ENCODE measurements at regions not wholly inside any gene's neighbourhood (a gene's known extent, or its start where the extent isn't known, plus 50 kb on each side); places are given as distances from the start of the nearest gene placed in this dataset.

GRCh38 chr5:27475063-27475462, 436.7 kb upstream of the CDH9 start:
- no peak overlapping the region for H3K27ac ChIP-seq
- peaks cover 4% of the 10 kb centered on the region for H3K4me1 ChIP-seq (ENCODE audit: low read depth)
- no peaks in the 10 kb centered on the region for H3K9me3 ChIP-seq (ENCODE audit: low read depth)
- H3K36me3 ChIP-seq = peaks cover 14% of the 10 kb centered on the region
- H3K4me3 ChIP-seq = peak overlapping the region; percentile 36
- H3K27me3 ChIP-seq = no peaks in the 10 kb centered on the region
- TF ChIP-seq, protein P1, sequence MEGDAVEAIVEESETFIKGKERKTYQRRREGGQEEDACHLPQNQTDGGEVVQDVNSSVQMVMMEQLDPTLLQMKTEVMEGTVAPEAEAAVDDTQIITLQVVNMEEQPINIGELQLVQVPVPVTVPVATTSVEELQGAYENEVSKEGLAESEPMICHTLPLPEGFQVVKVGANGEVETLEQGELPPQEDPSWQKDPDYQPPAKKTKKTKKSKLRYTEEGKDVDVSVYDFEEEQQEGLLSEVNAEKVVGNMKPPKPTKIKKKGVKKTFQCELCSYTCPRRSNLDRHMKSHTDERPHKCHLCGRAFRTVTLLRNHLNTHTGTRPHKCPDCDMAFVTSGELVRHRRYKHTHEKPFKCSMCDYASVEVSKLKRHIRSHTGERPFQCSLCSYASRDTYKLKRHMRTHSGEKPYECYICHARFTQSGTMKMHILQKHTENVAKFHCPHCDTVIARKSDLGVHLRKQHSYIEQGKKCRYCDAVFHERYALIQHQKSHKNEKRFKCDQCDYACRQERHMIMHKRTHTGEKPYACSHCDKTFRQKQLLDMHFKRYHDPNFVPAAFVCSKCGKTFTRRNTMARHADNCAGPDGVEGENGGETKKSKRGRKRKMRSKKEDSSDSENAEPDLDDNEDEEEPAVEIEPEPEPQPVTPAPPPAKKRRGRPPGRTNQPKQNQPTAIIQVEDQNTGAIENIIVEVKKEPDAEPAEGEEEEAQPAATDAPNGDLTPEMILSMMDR (IDR thresholded peaks at IDR 0.05; ENCODE audit: low read depth, low read length) = no peak
- DNase-seq (ENCODE audit: low read depth in 1 of 2, low spot score in 1 of 2) = no peak

GRCh38 chr5:27474395-27474794, 436.0 kb upstream of the CDH9 start:
- DNase-seq (ENCODE audit: low read depth in 1 of 2, low spot score in 1 of 2) = no peak
- no peaks in the 10 kb centered on the region for H3K9me3 ChIP-seq (ENCODE audit: low read depth)
- peak overlapping the region; percentile 36 for H3K4me3 ChIP-seq
- H3K27me3 ChIP-seq = no peaks in the 10 kb centered on the region
- H3K36me3 ChIP-seq = peaks cover 14% of the 10 kb centered on the region
- TF ChIP-seq, protein P1 (IDR thresholded peaks at IDR 0.05; ENCODE audit: low read depth, low read length) = no peak
- H3K27ac ChIP-seq = no peak overlapping the region
- peaks cover 4% of the 10 kb centered on the region for H3K4me1 ChIP-seq (ENCODE audit: low read depth)

DNA sequence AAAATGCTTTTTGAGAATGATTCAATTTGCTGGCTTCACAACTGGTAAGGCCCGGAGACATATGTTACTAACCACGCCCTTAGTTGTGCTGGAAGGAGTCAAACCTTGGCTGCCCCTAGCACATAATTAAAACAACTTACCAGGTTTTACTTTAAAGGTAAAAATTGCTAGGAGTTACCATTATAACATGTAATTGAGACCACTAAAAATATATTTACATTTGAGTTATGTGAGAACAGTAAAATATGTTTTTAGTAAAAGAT, 435.6 kb upstream of the CDH9 start:
- Histone ChIP-seq H3K9me3 (ENCODE audit: low read depth) (no peaks in the 10 kb centered on the region), H3K27me3 (no peaks in the 10 kb centered on the region), H3K4me1 (ENCODE audit: low read depth) (peaks cover 4% of the 10 kb centered on the region), H3K4me3 (peak overlapping the region; percentile 36), H3K27ac (no peak overlapping the region), H3K36me3 (peaks cover 14% of the 10 kb centered on the region)
- TF ChIP-seq, protein P1 (IDR thresholded peaks at IDR 0.05; ENCODE audit: low read depth, low read length) = no peak
- no peak for DNase-seq (ENCODE audit: low read depth in 1 of 2, low spot score in 1 of 2)

GRCh38 chr5:27473307-27474046, 435.1 kb upstream of the CDH9 start:
- Histone ChIP-seq H3K27me3 (no peaks in the 10 kb centered on the region), H3K27ac (peak overlapping the region; percentile 84), H3K4me3 (peak overlapping the region; percentile 36), H3K36me3 (peaks cover 14% of the 10 kb centered on the region), H3K9me3 (ENCODE audit: low read depth) (no peaks in the 10 kb centered on the region), H3K4me1 (ENCODE audit: low read depth) (peaks cover 4% of the 10 kb centered on the region)
- TF ChIP-seq, protein P1 (IDR thresholded peaks at IDR 0.05; ENCODE audit: low read depth, low read length) = no peak
- peak in 1 of 2 donors; percentile 37 for DNase-seq (ENCODE audit: low read depth in 1 of 2, low spot score in 1 of 2)

- peak overlapping the region; percentile 84 for H3K27ac ChIP-seq
- H3K4me3 ChIP-seq = peak overlapping the region; percentile 36
- TF ChIP-seq, protein P1 (IDR thresholded peaks at IDR 0.05; ENCODE audit: low read depth, low read length) = no peak
These were observed 434.5 kb upstream of the CDH9 start for GRCh38 chr5:27472871-27473270.

More at GRCh38 chr5:27472871-27473270, 434.5 kb upstream of the CDH9 start:
- peaks cover 4% of the 10 kb centered on the region for H3K4me1 ChIP-seq (ENCODE audit: low read depth)
- no peaks in the 10 kb centered on the region for H3K27me3 ChIP-seq
- H3K36me3 ChIP-seq = peaks cover 14% of the 10 kb centered on the region
- H3K9me3 ChIP-seq (ENCODE audit: low read depth) = no peaks in the 10 kb centered on the region
- no peak for DNase-seq (ENCODE audit: low read depth in 1 of 2, low spot score in 1 of 2)

All from cardiac muscle cell (in vitro differentiated cells and primary cell).